Hematopoietic multipotent progenitor cell treated with erythropoietin and hydrocortisone succinate and interleukin-3 and kit ligand, for 8 days (in vitro differentiated cells): ENCODE measurements at regions not wholly inside any gene's neighbourhood (a gene's known extent, or its start where the extent isn't known, plus 50 kb on each side); places are given as distances from the start of the nearest gene placed in this dataset.
"Not testable (repeated sequence)": the region's sequence is repeated elsewhere in the genome, so short reads cannot be mapped to it uniquely, and the experiment has no call there.

Experiments
- DNase-seq: peaks from one replicate; pipeline ENCODE4 v3.0.0-alpha.2; 2015

DNA sequence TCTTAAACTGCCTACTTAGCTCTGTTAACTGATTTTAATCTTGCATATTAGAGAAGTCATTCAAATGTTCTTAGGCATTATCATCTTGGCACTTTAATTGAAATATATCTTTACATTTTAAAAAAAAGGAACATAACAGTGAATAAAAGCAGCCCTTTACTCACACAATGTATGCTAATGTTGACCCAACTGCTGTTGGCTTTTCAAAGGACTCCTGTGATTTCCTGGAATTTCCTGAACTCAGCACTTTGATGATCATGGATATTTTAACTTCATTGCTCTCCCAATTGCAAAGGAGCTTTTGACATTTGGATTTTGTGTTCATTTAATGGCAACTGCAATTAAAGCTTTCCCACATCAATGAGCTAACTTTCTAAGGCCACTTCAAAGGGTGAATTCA, 1230.3 kb downstream of the DIAPH3 start:
- no peak for DNase-seq

DNA sequence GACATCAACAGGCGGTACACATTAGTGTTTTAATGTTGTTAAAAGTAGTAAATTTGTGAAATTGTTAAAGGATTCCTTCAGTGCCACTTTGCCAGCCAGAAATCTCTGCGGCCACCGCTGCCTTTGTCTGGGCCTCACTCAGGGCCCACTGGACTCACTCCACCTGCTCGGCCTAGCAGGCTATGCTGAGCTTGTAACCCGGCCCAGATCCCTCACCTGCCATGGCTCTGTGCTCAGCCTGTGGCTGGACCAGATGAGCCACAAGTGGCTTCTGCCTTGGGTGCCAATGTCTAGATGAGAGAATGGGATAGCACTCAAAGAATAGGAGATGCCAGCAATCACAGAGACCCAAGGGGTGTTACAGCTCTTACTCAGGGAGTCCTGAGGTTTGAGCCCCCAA, 1228.0 kb downstream of the DIAPH3 start:
- no peak for DNase-seq

DNA sequence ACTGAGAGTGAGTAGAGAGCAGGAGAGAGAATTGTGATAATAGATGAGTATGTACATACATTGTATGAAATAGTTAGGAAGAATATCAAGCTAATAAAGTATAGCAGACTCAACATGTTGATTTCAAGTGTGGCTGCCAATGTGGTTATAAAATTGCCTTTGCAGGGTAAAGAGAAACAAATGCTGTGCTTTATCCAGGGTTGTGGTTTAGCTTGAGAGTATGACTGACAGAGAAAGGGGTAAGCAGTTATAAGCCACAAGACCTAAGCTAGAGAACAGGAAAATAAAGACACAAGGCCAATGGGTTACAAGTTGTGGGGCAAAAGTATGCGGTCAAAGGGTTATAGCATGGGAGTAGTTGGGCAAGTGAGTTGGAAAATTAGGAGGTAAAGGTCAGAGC, 1217.5 kb downstream of the DIAPH3 start:
- no peak for DNase-seq

DNA sequence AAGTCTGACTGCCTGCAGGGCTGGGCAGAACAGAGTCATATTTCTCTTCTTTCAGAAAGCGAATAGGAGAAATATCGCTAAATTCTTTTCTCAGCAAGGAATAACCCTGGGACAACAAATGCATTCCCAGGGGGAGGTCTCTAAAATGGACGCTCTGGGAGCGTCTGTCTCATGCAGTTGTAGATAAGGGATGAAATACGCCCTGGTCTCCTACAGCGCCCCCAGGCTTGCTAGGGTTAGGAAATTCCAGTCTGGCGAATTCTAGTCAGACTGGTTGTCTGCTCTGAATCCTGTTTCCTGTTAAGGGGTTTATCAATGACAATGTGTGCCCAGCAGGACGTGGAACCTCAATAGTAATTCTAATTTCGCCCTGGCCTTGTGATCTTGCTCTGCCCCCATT, 1214.1 kb downstream of the DIAPH3 start:
- no peak for DNase-seq

DNA sequence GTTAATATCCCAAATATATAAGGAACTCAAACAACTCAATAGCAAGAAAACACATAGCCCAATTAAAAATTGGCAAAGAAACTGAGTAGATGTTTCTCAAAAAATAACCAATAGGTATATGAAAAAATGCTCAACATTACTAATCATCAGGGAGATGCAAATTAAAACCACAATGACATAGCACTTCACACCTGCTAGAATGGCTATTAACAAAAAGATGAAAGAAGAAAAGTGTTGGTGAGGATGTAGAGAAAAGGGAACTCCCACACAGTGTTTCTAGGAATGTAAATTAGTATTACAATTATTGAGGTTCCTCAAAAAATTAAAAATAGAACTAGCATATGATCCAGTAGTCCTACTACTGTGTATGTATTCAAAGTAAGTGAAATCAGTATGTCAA, 1212.8 kb downstream of the DIAPH3 start:
- DNase-seq, result no peak

DNA sequence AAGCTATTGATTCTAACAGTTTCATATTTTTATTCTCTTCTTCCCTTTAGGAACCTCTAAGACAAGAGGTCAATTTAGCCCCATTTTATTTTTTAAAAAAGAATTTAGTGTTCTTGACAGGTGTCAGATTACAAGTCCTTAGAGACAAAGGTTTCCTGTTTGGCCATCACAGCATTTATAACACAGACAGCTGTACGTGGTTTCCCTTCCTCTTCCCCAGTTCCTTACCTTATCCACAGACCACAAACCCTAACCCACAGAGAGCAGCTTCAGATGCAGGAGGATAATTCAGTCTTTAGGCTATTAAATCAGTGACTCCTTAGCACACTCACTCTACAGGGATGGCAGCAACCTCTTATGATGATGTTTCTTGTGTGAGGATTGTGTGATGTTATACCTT, 1210.1 kb downstream of the DIAPH3 start:
- no peak for DNase-seq

DNA sequence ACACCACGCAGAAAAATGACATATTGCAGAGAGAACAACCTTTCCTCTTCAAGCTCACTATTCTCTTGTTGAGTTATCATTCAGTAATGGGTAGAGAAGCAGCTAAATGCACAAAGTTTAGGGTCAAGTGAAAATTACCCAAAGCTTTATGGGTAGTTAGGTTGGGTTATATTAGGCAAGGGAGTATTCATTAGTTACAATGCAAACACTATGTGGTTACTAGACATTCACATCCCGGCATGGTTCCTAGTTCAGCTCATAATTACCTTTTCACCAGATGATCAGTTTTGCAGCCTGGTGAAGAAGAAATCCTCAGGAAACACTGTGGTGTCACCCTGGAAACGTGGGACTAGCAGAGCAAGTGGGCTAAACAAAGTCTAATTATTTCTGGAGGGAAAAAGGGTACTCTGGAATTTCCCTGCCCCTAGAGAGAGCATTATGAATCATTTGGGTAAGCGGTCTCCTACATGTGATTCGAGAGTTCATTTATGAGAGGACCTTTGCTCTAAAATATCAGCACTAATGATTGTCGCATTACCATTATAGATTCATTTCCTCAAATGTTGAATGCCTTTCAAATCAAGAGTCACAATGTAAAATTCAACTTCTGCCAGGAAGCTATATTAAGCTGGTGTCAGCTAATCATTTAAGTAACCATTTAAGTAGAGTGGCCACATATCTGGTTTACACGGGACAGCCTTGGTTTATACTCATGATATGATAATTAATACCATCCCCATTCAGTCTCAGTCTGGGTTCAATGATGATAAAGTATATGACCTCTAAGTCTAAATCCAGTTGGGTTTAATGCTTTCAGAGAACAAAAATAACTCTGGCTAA, 1208.0 kb downstream of the DIAPH3 start:
- DNase-seq, result no peak

DNA sequence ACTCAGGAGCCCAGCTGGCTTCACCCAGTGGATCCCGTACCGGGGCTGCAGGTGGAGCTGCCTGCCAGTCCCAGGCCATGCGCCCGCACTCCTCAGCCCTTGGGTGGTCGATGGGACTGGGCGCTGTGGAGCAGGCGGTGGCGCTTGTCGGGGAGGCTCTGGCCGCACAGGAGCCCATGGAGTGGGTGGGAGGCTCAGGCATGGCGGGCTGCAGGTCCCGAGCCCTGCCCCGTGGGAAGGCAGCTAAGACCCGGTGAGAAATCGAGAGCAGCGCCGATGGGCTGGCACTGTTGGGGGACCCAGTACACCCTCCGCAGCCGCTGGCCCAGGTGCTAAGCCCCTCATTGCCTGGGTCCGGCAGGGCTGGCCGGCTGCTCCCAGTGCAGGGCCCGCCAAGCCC, 1205.6 kb downstream of the DIAPH3 start:
- DNase-seq, result not testable (repeated sequence)

DNA sequence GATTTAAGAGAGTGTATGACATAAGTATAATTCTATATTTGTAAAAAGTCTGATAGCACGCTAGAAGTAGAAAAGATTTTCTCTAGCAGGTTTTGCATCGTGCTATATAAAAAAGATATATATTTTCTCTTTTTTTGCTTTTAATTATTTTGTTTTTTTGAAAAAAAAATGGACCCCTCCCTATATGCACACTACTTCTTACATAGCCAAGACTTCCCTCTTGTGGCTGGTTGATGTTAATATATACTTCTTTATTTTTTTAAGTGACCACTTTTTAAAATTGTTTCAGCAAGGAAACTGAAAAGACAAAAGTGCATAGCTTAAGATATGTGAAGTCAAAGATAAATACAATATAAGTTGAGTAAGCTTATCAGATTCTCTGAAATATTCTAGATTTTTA, 1202.8 kb downstream of the DIAPH3 start:
- peak; percentile 1 for DNase-seq

DNA sequence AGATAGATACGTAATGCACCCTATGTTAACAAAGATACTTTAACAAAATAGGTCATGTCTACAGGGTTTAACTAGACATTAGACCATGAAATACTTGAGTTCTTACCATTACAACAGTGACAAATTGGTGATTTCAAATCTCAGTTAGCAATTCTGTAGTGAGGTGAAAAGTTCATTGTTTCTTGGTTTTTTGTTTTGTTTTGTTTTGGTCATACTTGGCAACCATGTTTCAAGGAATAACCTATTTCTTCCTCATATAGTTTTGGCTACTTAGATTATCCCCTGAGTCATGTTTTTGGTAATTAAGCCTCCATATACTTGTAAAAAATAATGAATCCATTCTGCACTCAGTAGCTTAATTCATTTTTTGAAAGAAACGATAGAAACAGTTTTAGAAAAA, 1200.4 kb downstream of the DIAPH3 start:
- DNase-seq, result no peak

DNA sequence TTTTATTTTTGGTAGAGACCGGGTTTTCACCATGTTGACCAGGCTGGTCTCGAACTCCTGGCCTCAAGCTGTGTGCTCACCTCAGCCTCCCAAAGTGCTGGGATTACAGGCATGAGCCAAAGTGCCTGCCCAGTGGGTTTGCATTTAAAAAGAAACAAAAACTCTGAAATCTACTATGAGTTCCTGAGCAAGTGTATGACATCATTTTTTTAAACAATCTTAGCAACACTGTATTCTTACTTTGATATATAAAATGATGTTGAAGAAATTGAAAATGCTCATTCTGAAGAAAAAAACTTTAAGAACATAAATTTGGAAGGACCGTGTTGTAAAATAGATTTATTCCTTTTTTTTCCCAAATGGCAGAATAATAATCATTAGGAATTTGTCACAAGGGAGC, 1199.7 kb downstream of the DIAPH3 start:
- no peak for DNase-seq

DNA sequence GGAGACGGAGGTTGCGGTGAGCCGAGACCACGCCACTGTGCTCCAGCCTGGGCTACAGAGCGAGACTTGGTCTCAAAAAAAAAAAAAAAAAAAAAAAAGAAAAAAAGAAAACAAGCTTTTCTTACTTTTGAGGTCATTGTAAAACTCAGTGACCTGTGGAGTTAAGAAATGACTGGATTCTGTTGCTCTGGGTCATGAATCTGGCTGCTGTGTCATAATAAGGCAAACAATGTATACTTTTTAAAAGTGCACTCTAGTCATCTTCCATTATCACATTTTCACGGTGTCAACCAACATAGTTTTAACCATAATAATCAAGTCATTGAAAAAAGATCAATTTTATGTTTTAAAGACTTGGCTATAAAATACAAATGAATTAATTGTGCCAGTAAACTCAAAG, 1186.6 kb downstream of the DIAPH3 start:
- no peak for DNase-seq

DNA sequence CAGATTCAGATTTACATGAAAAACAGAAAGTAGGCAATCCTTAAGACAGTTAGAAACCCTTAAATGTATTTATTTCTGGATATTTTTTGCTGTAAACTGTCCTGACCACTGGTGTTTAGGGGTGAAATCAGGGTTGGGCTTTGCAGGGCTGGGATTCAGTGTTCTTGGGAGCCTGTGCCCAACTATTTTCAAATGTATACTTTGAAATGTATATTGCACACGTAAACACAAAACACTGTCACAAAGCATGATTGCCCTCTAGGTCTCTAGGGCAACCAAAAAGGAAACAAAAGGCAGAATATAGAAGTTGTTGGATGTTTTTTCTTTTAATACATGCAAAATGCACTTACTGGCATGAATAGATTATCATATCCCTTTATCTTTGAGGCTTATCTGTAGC, 1185.4 kb downstream of the DIAPH3 start:
- no peak for DNase-seq

DNA sequence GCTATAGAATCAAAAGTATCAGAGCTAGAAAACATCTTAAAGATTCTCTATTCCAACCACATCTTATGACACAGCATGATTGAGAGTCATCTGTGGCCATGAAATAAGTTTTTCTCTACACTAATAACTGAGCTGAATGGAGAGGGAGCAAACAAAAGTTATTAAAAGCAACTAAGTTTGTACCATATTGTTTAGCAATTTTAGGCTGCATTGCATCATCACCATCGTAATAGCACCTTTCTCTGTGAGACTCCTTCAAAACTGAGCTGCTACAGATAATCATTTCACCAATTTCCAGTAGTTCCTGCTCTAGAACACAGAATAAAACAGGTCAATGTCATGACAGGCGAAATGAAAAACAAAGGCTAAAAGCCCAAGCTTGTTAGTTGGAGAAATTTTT, 1183.9 kb downstream of the DIAPH3 start:
- DNase-seq, result no peak

DNA sequence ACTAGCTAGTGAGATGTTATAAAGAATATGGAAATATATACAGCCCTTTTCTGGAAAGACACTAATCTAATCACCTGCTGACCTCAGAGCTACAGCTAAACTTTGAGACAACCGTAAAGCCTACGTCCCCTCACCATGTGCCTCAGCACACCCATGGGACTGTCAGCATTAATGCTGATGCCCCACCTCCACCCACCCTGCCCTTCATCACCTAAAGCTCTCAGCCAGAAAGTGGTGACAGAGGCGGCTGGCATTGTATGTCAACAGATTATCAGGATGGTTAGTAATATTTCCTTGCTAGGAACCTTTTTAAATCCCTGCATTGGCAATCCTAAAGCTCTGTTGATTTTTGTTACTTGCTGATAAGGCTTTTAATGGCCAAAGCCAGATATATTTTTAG, 1177.9 kb downstream of the DIAPH3 start:
- no peak for DNase-seq

DNA sequence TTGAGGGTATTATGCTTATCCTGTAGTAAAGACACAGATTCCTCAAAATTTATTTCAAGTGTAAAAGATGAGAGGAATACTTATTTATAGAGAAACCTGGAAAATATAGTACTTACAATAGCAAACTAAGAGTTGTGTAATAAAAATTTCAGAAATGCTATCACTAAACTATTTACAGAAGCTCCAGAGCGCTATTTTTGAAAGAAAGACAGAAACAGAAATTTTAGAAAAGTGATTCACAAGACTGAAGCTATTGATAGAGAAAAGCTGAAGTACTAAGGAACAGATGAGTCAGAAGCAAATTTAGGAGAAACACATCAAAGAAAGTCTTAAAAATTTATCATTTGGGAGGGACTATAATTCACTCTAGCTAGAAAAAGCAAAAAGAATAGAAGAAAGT, 1174.2 kb downstream of the DIAPH3 start:
- no peak for DNase-seq

DNA sequence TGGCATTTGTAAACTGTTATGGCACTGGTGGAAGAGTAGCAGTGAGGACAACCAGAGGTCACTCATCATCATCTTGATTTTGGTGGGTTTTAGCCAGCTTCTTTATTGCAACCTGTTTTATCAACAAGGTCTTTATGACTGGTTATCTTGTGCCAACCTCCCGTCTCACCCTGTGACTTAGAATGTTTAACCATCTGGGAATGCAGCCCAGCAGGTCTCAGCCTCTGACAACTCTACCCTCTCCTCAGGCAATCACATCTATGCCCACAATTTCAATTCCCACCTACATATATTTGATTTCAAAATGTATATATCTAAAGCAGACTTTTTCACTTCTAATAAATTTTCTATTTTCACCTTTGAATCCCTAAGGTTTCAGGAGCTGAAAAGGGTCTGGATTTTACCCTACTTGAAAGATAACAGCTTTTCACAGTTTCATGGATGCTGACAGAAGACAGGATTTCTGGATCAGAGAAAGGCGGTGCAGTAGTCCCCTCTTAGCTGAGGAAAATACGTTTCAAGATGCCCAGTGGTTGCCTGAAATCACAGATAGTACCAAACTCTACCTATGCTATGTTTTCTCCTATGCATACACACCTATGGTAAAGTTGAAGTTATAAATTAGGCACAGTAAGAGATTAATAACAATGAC, 1171.8 kb downstream of the DIAPH3 start:
- DNase-seq, result no peak

DNA sequence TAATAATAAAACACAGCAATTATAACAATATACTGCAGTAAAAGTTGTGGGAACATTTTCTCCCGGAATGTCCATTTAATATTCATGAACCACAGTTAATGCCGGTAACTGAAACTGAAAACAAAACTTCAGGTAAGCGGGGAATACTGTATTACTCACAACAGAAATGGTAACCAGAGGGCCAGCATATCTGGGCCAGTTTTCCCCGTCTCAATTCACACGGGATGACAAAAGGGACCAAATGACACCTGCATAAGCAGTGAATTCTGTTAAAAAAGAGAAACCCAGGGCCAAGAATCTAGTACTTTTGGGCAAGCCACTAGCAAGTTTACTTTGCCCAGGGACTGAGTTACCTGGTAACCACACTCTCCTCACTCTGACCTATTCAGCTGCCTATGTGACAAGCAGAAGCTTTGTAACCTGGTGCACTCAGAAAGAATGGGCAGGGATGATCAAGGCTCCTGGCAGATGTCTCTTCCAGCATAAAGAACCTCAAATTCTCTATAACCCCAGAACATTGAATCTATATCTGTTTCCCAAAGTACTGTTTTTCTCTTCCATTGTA, 1171.2 kb downstream of the DIAPH3 start:
- no peak for DNase-seq

DNA sequence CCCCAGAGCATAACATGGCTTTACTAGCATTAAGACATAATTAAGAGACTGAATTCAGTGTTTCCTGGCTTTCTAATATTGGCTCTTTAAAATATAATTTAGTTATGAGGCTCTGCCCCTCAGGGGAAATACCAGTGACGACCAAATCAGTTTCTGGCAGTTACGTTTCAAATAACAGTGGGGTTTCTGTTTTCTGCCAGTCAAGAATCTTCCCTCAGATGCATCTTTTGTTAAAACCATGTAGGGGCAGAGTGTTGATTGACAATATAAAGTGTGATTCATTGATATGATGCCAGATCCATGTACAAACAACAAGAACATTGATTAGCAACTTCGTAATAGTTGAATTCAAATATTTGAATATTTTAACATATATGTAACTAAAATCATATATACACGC, 1169.7 kb downstream of the DIAPH3 start:
- no peak for DNase-seq

DNA sequence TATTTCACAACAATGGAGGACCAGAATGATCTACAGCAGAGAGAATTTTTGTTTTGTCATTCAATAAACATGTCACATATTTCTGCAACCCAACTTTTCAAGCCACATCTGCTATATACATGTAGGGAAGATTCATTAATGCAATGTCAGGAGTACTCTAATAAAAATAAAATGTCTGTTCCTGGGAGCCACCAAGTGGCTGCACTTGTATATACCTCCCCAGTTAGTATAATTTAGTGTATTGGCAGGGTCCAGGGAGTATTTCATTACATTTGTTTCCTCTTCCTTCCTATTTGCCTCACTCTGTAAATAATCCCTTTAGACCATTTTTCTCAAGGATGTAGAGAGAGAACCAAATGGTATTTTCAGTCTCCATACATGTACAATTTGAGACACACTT, 1169.0 kb downstream of the DIAPH3 start:
- DNase-seq, result no peak

DNA sequence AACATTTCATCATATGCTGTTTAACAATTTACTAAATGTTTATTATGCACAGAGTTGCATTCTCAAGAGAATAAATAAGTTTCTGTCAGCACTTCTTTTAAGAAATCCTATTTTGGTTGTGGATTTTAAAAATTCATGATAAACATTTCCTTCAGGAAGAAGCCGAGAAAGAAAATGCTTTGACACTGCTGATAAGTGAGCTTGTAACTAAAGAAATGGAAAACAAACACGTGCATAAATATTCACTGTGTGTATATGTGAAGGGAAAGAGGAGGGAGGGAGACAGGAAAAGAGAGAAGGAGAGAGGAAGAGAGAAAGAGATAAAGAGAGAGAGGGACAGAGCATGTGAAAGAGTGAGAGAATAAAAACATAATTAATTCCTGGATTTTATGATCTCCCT, 1165.0 kb downstream of the DIAPH3 start:
- DNase-seq, result no peak

DNA sequence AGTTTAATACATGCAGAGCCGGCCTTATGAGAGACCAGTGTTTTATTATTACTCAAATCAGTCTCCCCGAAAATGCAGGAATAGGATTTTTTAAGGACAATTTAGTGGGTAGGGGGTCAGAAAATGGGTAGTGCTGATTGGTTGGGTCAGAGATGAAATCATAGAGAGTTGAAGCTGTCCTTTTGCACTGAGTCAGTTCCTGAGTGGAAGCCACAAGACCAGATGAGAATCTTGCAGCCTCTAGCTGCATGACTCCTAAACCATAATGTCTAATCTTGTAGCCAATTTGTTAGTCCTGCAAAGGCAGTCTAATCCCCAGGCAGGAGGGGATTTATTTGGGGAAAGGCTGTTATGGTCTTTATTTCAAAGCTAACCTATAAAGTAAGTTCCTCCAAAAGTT, 1163.9 kb downstream of the DIAPH3 start:
- DNase-seq, result no peak

DNA sequence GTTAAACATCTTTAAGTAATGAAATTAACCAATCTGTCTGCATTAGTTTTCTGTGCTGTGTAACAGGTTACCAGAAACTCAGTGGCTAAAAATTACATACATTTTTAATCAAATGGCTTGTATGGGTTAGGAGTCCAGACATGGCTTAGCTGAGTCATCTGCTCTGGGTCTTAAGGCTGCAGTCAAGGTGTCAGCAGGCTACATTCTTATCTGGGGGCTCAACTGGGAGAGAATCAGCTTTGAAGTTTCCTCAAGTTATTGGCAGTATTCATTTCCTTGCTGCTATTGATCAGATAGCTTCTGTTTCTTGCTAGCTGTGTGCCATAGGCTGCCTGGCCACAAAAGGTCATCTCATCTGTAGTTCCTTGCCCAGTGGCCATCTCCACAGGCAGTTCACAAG, 1163.0 kb downstream of the DIAPH3 start:
- DNase-seq, result no peak

DNA sequence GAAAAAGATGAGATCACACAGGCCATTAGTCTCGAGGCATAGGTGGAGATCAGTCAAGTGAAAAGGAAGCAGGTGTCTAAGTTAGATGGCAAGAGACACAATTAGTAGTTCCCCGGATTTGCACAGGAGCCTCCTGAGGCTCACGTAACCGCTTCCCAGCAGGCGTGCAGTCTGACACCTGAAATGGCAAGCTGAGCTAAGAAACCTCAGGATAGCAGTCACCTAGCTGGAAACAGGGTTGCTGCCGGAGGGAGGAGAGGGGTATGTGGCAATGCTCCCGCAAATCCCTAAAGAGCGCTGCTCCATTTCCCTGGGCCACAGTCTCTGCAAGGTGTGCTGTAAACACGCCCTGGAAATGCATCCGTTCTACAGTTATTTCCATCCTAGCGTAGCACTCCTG, 1151.0 kb downstream of the DIAPH3 start:
- DNase-seq, result no peak

DNA sequence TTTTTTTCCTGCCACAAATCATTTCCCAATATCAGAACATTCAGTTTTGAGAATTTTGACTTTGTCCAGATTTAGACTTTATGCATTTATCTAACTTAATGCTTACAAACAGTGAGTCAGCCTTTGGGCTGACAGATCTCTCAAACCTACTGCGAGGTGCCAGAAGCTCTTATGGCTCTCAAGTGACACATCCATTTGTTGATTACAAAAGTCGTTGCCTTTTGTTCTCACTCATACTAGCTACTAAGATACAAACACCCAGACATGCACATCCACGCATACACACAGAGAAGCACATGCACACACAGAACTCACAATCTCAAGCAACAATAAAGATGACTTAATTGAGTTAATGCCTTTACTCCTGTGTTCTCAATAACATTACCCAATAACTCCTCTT, 1147.5 kb downstream of the DIAPH3 start:
- no peak for DNase-seq
